ENCODE measurements at regions not wholly inside any gene's neighbourhood (a gene's known extent, or its start where the extent isn't known, plus 50 kb on each side); places are given as distances from the start of the nearest gene placed in this dataset.
A peak's percentile ranks its signal among the peaks of the same experiment; 100 is the strongest.

- Histone ChIP-seq H2AFZ (ENCODE audit: control insufficient read depth, low read length) (no peak overlapping the region), H3K9ac (ENCODE audit: control insufficient read depth, extremely low read depth, insufficient read depth, low read length) (no peak overlapping the region), H3K9me3 (ENCODE audit: control insufficient read depth, low read depth, low read length) (no peaks in the 10 kb centered on the region), H3K36me3 (ENCODE audit: control insufficient read depth in 2 of 2, extremely low read depth in 1 of 2, insufficient read depth in 2 of 2, low read length in 2 of 2) (no peaks in the 10 kb centered on the region), H3K4me3 (ENCODE audit: control insufficient read depth in 2 of 3, extremely low read depth in 1 of 3, insufficient read depth in 2 of 3, low read depth in 1 of 3, low read length in 3 of 3) (no peak overlapping the region), H3K27ac (ENCODE audit: control insufficient read depth, insufficient read depth, low read length) (peak overlapping the region; percentile 52), H3K4me2 (ENCODE audit: control insufficient read depth, extremely low read depth, insufficient read depth, low read depth, low read length) (peak overlapping the region; percentile 46), H4K20me1 (ENCODE audit: control insufficient read depth, extremely low read depth, insufficient read depth, low read length) (no peaks in the 10 kb centered on the region), H3K79me2 (ENCODE audit: control insufficient read depth, insufficient read depth, low read length) (no peaks in the 10 kb centered on the region), H3K4me1 (ENCODE audit: control insufficient read depth, extremely low read depth, insufficient read depth, low read length) (peaks cover 19% of the 10 kb centered on the region), H3K27me3 (ENCODE audit: control insufficient read depth, extremely low read depth, insufficient read depth, low read length) (no peaks in the 10 kb centered on the region), H3K9me1 (ENCODE audit: control insufficient read depth, extremely low read depth, insufficient read depth, low read length) (no peaks in the 10 kb centered on the region)
- FAIRE-seq, result peak; percentile 94
- TF ChIP-seq EZH2 (IDR thresholded peaks at IDR 0.05; ENCODE audit: low read length), result no peak
- TF ChIP-seq CTCF (optimal IDR thresholded peaks at IDR 0.05 in 1 of 3, IDR thresholded peaks at IDR 0.05 in 1 of 3, conservative IDR thresholded peaks at IDR 0.05 in 1 of 3; ENCODE audit: extremely low read depth in 1 of 3, insufficient read depth in 2 of 3, low read length in 3 of 3), result no peak
- peak; percentile 88 for DNase-seq (ENCODE audit: low read depth, low spot score)
- dilution Hi-C loops (cut with MboI; ENCODE audit: extremely low pct_ligation_motif_present, low sequenced_read_pairs), result no loop called here
Observed at GRCh38 chr10:121113385-121113696, 262.2 kb downstream of the WDR11 start.

- Histone ChIP-seq H3K27ac (ENCODE audit: control insufficient read depth, insufficient read depth, low read length) (peak overlapping the region; percentile 11), H2AFZ (ENCODE audit: control insufficient read depth, low read length) (no peak overlapping the region), H3K9ac (ENCODE audit: control insufficient read depth, extremely low read depth, insufficient read depth, low read length) (no peak overlapping the region), H3K27me3 (ENCODE audit: control insufficient read depth, extremely low read depth, insufficient read depth, low read length) (no peaks in the 10 kb centered on the region), H3K4me3 (ENCODE audit: control insufficient read depth in 2 of 3, extremely low read depth in 1 of 3, insufficient read depth in 2 of 3, low read depth in 1 of 3, low read length in 3 of 3) (no peak overlapping the region), H4K20me1 (ENCODE audit: control insufficient read depth, extremely low read depth, insufficient read depth, low read length) (no peaks in the 10 kb centered on the region), H3K9me3 (ENCODE audit: control insufficient read depth, low read depth, low read length) (no peaks in the 10 kb centered on the region), H3K36me3 (ENCODE audit: control insufficient read depth in 2 of 2, extremely low read depth in 1 of 2, insufficient read depth in 2 of 2, low read length in 2 of 2) (no peaks in the 10 kb centered on the region), H3K9me1 (ENCODE audit: control insufficient read depth, extremely low read depth, insufficient read depth, low read length) (no peaks in the 10 kb centered on the region), H3K79me2 (ENCODE audit: control insufficient read depth, insufficient read depth, low read length) (no peaks in the 10 kb centered on the region), H3K4me1 (ENCODE audit: control insufficient read depth, extremely low read depth, insufficient read depth, low read length) (peaks cover 19% of the 10 kb centered on the region), H3K4me2 (ENCODE audit: control insufficient read depth, extremely low read depth, insufficient read depth, low read depth, low read length) (peak overlapping the region; percentile 46)
- DNase-seq (ENCODE audit: low read depth, low spot score), result no peak
- TF ChIP-seq CTCF (optimal IDR thresholded peaks at IDR 0.05 in 1 of 3, IDR thresholded peaks at IDR 0.05 in 1 of 3, conservative IDR thresholded peaks at IDR 0.05 in 1 of 3; ENCODE audit: extremely low read depth in 1 of 3, insufficient read depth in 2 of 3, low read length in 3 of 3) (no peak), EZH2 (IDR thresholded peaks at IDR 0.05; ENCODE audit: low read length) (no peak)
- dilution Hi-C loops (cut with MboI; ENCODE audit: extremely low pct_ligation_motif_present, low sequenced_read_pairs), result no loop called here
- FAIRE-seq, result peak; percentile 20
Observed at GRCh38 chr10:121113911-121114310, 262.7 kb downstream of the WDR11 start.
